ENCODE measurements at regions not wholly inside any gene's neighbourhood (a gene's known extent, or its start where the extent isn't known, plus 50 kb on each side); places are given as distances from the start of the nearest gene placed in this dataset.
"Not testable (repeated sequence)": the region's sequence is repeated elsewhere in the genome, so short reads cannot be mapped to it uniquely, and the experiment has no call there.

DNA sequence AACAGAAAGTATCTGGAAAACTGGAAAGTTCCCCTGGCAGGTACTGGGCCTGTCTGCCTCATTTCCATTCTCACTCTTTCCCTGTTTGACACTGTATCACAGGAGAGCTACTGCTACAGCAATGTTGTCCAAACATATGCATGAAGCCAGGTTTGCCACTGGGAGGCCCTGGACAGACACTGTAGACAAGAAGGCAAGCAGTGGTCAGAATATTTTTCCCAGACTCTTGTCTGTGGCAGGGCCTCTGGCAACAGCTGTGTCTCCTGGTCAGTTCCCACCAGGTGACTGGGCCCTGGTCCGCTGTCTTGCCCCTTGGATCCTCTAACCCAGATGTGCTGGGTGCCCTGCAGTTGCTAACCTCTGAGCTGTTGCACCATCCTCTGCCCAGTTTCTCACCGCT is 178.9 kb upstream of the FANCL start:
- Histone ChIP-seq H3K4me1 (ENCODE audit: control insufficient read depth, insufficient read depth, low read length) (no peaks in the 10 kb centered on the region), H3K4me3 (ENCODE audit: low read length) (no peak overlapping the region), H3K36me3 (ENCODE audit: control insufficient read depth, insufficient read depth, low read length) (no peaks in the 10 kb centered on the region), H3K27me3 (ENCODE audit: control insufficient read depth, insufficient read depth, low read length) (no peaks in the 10 kb centered on the region), H3K9ac (ENCODE audit: low read length) (no peak overlapping the region), H3K27ac (ENCODE audit: low read depth, low read length) (no peak overlapping the region)

GRCh38 chr2:58416696-58417095 is 175.6 kb upstream of the FANCL start:
- Histone ChIP-seq H3K4me3 (ENCODE audit: low read length) (no peak overlapping the region), H3K27ac (ENCODE audit: low read depth, low read length) (no peak overlapping the region), H3K36me3 (ENCODE audit: control insufficient read depth, insufficient read depth, low read length) (no peaks in the 10 kb centered on the region), H3K27me3 (ENCODE audit: control insufficient read depth, insufficient read depth, low read length) (no peaks in the 10 kb centered on the region), H3K4me1 (ENCODE audit: control insufficient read depth, insufficient read depth, low read length) (no peaks in the 10 kb centered on the region), H3K9ac (ENCODE audit: low read length) (no peak overlapping the region)

DNA sequence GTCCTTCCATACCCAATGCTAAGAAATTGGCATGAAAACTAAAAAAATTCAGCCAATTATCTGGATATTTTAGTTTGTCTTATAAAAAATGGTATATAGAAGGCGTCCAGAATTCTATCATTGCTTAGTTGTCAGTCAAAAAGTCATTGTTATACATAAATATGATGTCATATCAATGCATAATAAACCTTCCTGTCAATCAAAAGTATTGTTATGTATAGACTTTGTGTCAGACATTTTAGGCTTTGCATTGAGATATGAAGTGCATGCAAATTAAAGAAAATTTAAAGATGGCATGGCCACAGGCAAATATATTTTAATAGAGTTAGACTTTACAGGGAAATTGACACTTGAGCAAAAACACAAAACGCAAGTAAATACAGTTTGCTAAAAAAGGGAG is 173.4 kb upstream of the FANCL start:
- H3K4me1 ChIP-seq (ENCODE audit: control insufficient read depth, insufficient read depth, low read length): no peaks in the 10 kb centered on the region
- H3K36me3 ChIP-seq (ENCODE audit: control insufficient read depth, insufficient read depth, low read length): no peaks in the 10 kb centered on the region
- no peak overlapping the region for H3K9ac ChIP-seq (ENCODE audit: low read length)
- no peak overlapping the region for H3K27ac ChIP-seq (ENCODE audit: low read depth, low read length)
- no peak overlapping the region for H3K4me3 ChIP-seq (ENCODE audit: low read length)
- H3K27me3 ChIP-seq (ENCODE audit: control insufficient read depth, insufficient read depth, low read length): no peaks in the 10 kb centered on the region

DNA sequence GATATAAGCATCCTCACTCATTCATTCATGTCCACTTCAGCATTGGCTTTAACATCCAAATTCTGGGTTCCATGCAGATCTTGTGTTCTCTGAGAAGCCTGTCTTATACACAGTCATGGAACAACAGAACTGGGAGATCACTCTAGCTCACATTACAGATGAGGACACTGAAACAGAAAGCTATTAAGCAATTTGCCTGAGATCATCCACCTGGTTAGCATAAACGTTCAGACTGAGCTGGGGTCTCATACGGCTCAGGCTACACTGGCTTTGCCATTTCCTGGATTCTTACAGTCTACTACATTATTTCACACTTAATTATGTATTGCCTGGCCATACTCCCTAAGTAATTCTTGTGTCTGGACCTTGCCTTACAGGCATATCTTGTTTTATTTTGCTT is 169.4 kb upstream of the FANCL start:
- no peak overlapping the region for H3K9ac ChIP-seq (ENCODE audit: low read length)
- H3K4me3 ChIP-seq (ENCODE audit: low read length): no peak overlapping the region
- H3K27ac ChIP-seq (ENCODE audit: low read depth, low read length): no peak overlapping the region
- no peaks in the 10 kb centered on the region for H3K4me1 ChIP-seq (ENCODE audit: control insufficient read depth, insufficient read depth, low read length)
- no peaks in the 10 kb centered on the region for H3K36me3 ChIP-seq (ENCODE audit: control insufficient read depth, insufficient read depth, low read length)
- no peaks in the 10 kb centered on the region for H3K27me3 ChIP-seq (ENCODE audit: control insufficient read depth, insufficient read depth, low read length)

- no peak overlapping the region for H3K27ac ChIP-seq (ENCODE audit: low read depth, low read length)
Observed at GRCh38 chr2:58407487-58407886, 166.4 kb upstream of the FANCL start.

GRCh38 chr2:58405341-58405740 is 164.2 kb upstream of the FANCL start:
- no peaks in the 10 kb centered on the region for H3K36me3 ChIP-seq (ENCODE audit: control insufficient read depth, insufficient read depth, low read length)
- no peak overlapping the region for H3K9ac ChIP-seq (ENCODE audit: low read length)

More at GRCh38 chr2:58407487-58407886, 166.4 kb upstream of the FANCL start:
- Histone ChIP-seq H3K27me3 (ENCODE audit: control insufficient read depth, insufficient read depth, low read length) (no peaks in the 10 kb centered on the region), H3K9ac (ENCODE audit: low read length) (no peak overlapping the region), H3K4me3 (ENCODE audit: low read length) (no peak overlapping the region), H3K36me3 (ENCODE audit: control insufficient read depth, insufficient read depth, low read length) (no peaks in the 10 kb centered on the region), H3K4me1 (ENCODE audit: control insufficient read depth, insufficient read depth, low read length) (no peaks in the 10 kb centered on the region)

DNA sequence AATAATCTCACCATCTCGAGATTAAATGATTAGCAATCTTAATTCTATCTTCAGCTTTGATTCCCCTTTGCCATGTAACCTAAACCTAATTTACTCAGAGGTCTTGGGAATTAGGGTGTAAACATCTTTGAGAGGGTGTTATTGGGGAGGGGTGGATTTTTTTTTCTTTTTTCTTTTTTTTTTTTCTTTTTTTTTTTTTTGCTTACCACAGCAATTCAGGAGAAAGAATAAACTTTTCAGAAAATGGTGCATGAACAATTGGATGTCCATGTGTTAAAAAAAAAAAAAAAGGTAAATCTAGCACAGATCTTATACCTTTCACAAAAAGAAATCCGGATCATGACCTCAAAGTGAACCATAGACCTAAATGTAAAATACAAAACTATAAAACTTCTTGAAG is 160.8 kb upstream of the FANCL start:
- no peaks in the 10 kb centered on the region for H3K27me3 ChIP-seq (ENCODE audit: control insufficient read depth, insufficient read depth, low read length)
- H3K9ac ChIP-seq (ENCODE audit: low read length): no peak overlapping the region
- no peak overlapping the region for H3K27ac ChIP-seq (ENCODE audit: low read depth, low read length)
- no peak overlapping the region for H3K4me3 ChIP-seq (ENCODE audit: low read length)
- H3K36me3 ChIP-seq (ENCODE audit: control insufficient read depth, insufficient read depth, low read length): no peaks in the 10 kb centered on the region
- no peaks in the 10 kb centered on the region for H3K4me1 ChIP-seq (ENCODE audit: control insufficient read depth, insufficient read depth, low read length)

More at GRCh38 chr2:58405341-58405740, 164.2 kb upstream of the FANCL start:
- Histone ChIP-seq H3K27ac (ENCODE audit: low read depth, low read length) (no peak overlapping the region), H3K27me3 (ENCODE audit: control insufficient read depth, insufficient read depth, low read length) (no peaks in the 10 kb centered on the region), H3K4me1 (ENCODE audit: control insufficient read depth, insufficient read depth, low read length) (no peaks in the 10 kb centered on the region), H3K4me3 (ENCODE audit: low read length) (no peak overlapping the region)

GRCh38 chr2:58398406-58398805 is 157.3 kb upstream of the FANCL start:
- H3K27ac ChIP-seq (ENCODE audit: low read depth, low read length): no peak overlapping the region
- no peaks in the 10 kb centered on the region for H3K36me3 ChIP-seq (ENCODE audit: control insufficient read depth, insufficient read depth, low read length)
- no peak overlapping the region for H3K4me3 ChIP-seq (ENCODE audit: low read length)
- H3K9ac ChIP-seq (ENCODE audit: low read length): no peak overlapping the region
- H3K4me1 ChIP-seq (ENCODE audit: control insufficient read depth, insufficient read depth, low read length): no peaks in the 10 kb centered on the region
- H3K27me3 ChIP-seq (ENCODE audit: control insufficient read depth, insufficient read depth, low read length): no peaks in the 10 kb centered on the region

- Histone ChIP-seq H3K9ac (ENCODE audit: low read length) (no peak overlapping the region), H3K36me3 (ENCODE audit: control insufficient read depth, insufficient read depth, low read length) (no peaks in the 10 kb centered on the region), H3K27ac (ENCODE audit: low read depth, low read length) (no peak overlapping the region), H3K4me1 (ENCODE audit: control insufficient read depth, insufficient read depth, low read length) (no peaks in the 10 kb centered on the region), H3K27me3 (ENCODE audit: control insufficient read depth, insufficient read depth, low read length) (no peaks in the 10 kb centered on the region), H3K4me3 (ENCODE audit: low read length) (no peak overlapping the region)
Observed at GRCh38 chr2:58387701-58388100, 146.6 kb upstream of the FANCL start.

DNA sequence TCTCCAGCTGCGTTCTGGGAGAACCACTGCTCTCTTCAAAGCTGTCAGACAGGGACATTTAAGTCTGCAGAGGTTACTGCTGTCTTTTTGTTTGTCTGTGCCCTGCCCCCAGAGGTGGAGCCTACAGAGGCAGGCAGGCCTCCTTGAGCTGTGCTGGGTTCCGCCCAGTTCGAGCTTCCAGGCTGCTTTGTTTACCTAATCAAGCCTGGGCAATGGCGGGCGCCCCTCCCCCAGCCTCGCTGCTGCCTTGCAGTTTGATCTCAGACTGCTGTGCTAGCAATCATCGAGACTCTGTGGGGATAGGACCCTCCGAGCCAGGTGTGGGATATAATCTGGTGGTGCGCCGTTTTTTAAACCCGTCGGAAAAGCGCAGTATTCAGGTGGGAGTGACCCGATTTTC is 145.8 kb upstream of the FANCL start:
- H3K36me3 ChIP-seq (ENCODE audit: control insufficient read depth, insufficient read depth, low read length); H3K4me3 ChIP-seq (ENCODE audit: low read length); H3K27me3 ChIP-seq (ENCODE audit: control insufficient read depth, insufficient read depth, low read length); H3K9ac ChIP-seq (ENCODE audit: low read length); H3K4me1 ChIP-seq (ENCODE audit: control insufficient read depth, insufficient read depth, low read length); H3K27ac ChIP-seq (ENCODE audit: low read depth, low read length): not testable (repeated sequence)

DNA sequence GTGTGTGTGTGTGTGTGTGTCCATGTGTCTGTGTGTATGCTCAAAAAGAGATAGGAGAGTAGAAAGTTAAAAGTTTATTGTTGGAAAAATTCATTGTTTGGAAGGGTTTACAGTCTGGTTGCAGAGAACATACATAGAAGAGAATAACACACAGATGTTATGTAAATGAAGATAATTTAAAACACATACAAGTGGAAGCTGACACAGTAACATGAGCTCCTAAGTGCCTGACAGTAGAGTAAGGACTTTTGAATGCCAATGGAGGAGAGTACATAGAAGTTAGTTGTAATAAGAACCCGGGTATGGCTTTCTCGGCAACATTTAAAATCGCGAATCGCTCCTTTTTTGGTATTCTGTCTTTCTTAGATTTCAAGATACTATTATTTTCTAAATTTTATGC is 137.0 kb upstream of the FANCL start:
- no peaks in the 10 kb centered on the region for H3K27me3 ChIP-seq (ENCODE audit: control insufficient read depth, insufficient read depth, low read length)
- H3K9ac ChIP-seq (ENCODE audit: low read length): no peak overlapping the region
- H3K4me3 ChIP-seq (ENCODE audit: low read length): no peak overlapping the region
- no peak overlapping the region for H3K27ac ChIP-seq (ENCODE audit: low read depth, low read length)
- no peaks in the 10 kb centered on the region for H3K4me1 ChIP-seq (ENCODE audit: control insufficient read depth, insufficient read depth, low read length)
- H3K36me3 ChIP-seq (ENCODE audit: control insufficient read depth, insufficient read depth, low read length): no peaks in the 10 kb centered on the region

DNA sequence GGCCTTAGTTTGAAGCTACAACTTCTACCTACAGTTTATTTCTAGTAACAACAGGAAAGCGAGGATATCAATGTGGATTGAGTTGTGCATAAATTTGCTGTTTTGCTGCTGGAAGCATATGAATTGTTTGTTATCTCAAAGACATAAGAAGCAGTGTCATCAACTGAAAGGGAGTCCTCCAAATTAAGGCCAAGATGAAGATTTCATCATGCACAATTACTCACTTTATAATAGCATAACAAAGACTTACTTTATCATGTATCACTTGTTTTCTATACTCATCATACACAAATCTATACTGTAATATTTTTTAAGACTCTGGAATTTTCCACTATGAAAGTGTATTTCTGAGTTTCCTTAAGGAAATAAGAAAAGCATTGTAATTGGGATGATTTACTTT is 136.1 kb upstream of the FANCL start:
- H3K27ac ChIP-seq (ENCODE audit: low read depth, low read length): no peak overlapping the region
- H3K27me3 ChIP-seq (ENCODE audit: control insufficient read depth, insufficient read depth, low read length): no peaks in the 10 kb centered on the region
- no peaks in the 10 kb centered on the region for H3K36me3 ChIP-seq (ENCODE audit: control insufficient read depth, insufficient read depth, low read length)
- H3K4me1 ChIP-seq (ENCODE audit: control insufficient read depth, insufficient read depth, low read length): no peaks in the 10 kb centered on the region
- no peak overlapping the region for H3K9ac ChIP-seq (ENCODE audit: low read length)
- no peak overlapping the region for H3K4me3 ChIP-seq (ENCODE audit: low read length)

DNA sequence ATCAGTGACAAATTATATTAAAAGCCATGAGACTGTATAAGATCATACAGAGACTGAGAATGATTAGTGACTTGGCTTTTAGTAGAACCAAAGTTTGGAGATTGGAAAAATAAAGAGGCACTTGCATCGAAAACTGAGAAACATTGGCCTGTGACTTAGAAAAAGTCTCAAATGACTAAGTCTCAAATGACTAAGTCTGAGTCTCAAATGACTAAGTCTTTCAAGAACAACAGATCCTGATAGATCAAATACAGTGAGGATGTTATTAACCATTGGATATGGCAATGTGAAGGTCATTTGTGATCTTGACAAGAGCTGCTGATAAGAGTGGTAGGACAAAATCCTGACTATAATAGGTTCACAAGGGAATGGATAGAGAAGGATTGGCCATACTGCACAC is 135.5 kb upstream of the FANCL start:
- no peaks in the 10 kb centered on the region for H3K4me1 ChIP-seq (ENCODE audit: control insufficient read depth, insufficient read depth, low read length)
- no peak overlapping the region for H3K4me3 ChIP-seq (ENCODE audit: low read length)
- H3K36me3 ChIP-seq (ENCODE audit: control insufficient read depth, insufficient read depth, low read length): no peaks in the 10 kb centered on the region
- H3K9ac ChIP-seq (ENCODE audit: low read length): no peak overlapping the region
- no peaks in the 10 kb centered on the region for H3K27me3 ChIP-seq (ENCODE audit: control insufficient read depth, insufficient read depth, low read length)
- H3K27ac ChIP-seq (ENCODE audit: low read depth, low read length): no peak overlapping the region

- Histone ChIP-seq H3K4me3 (ENCODE audit: low read length) (no peak overlapping the region), H3K9ac (ENCODE audit: low read length) (no peak overlapping the region), H3K4me1 (ENCODE audit: control insufficient read depth, insufficient read depth, low read length) (no peaks in the 10 kb centered on the region), H3K27ac (ENCODE audit: low read depth, low read length) (no peak overlapping the region), H3K36me3 (ENCODE audit: control insufficient read depth, insufficient read depth, low read length) (no peaks in the 10 kb centered on the region), H3K27me3 (ENCODE audit: control insufficient read depth, insufficient read depth, low read length) (no peaks in the 10 kb centered on the region)
Observed at GRCh38 chr2:58369594-58369993, 128.5 kb upstream of the FANCL start.

Data from rectal smooth muscle tissue (tissue), 1 donor.